Smooth muscle cell (in vitro differentiated cells): ENCODE measurements at regions not wholly inside any gene's neighbourhood (a gene's known extent, or its start where the extent isn't known, plus 50 kb on each side); places are given as distances from the start of the nearest gene placed in this dataset.

Experiments used
- DNase-seq: peaks from one replicate; lab custom pipeline; 2025; ENCODE audit not compliant: unreplicated experiment; lab: John Stamatoyannopoulos, UW
- H2AFZ ChIP-seq: fragments of 200-600 bp; sonication (generic); 2 replicates; pipeline ENCODE4 v1.6.0; 2016; ENCODE audit warnings: antibody characterized with exemption, low read depth, mild to moderate bottlenecking
- H3F3A ChIP-seq: fragments of 200-600 bp; sonication (generic); 2 replicates; pipeline ENCODE4 v1.6.0; 2017; ENCODE audit warnings: antibody characterized with exemption, low read depth
- H3K27ac ChIP-seq: fragments of 200-600 bp; sonication (generic); 2 replicates; pipeline ENCODE4 v1.5.1; 2016; ENCODE audit warnings: low read depth, mild to moderate bottlenecking
- H3K27me3 ChIP-seq: fragments of 200-600 bp; sonication (generic); 2 replicates; pipeline ENCODE4 v1.6.1; 2016; ENCODE audit warnings: low read depth, mild to moderate bottlenecking
- H3K36me3 ChIP-seq: fragments of 200-600 bp; sonication (generic); 2 replicates; pipeline ENCODE4 v1.5.1; 2016; ENCODE audit warnings: low read depth
- H3K4me1 ChIP-seq: fragments of 200-600 bp; sonication (generic); 2 replicates; pipeline ENCODE4 v1.5.1; 2016; ENCODE audit warnings: low read depth
- H3K4me2 ChIP-seq: fragments of 200-600 bp; sonication (generic); 2 replicates; pipeline ENCODE4 v1.6.0; 2016; ENCODE audit warnings: mild to moderate bottlenecking
- H3K4me3 ChIP-seq: fragments of 200-600 bp; sonication (generic); 2 replicates; pipeline ENCODE4 v1.5.1; 2016; ENCODE audit warnings: mild to moderate bottlenecking
- H3K79me2 ChIP-seq: fragments of 200-600 bp; sonication (generic); 2 replicates; pipeline ENCODE4 v1.6.0; 2016; ENCODE audit warnings: low read depth, mild to moderate bottlenecking
- H3K9ac ChIP-seq: fragments of 200-600 bp; sonication (generic); 2 replicates; pipeline ENCODE4 v1.6.0; 2016; ENCODE audit warnings: low read depth
- H3K9me3 ChIP-seq: fragments of 200-600 bp; sonication (generic); replicated peaks from 2 replicates; pipeline ENCODE4 v1.5.1; 2016; ENCODE audit warnings: low read depth
- H4K20me1 ChIP-seq: fragments of 200-600 bp; sonication (generic); 2 replicates; pipeline ENCODE4 v1.6.0; 2016; ENCODE audit warnings: low read depth
- WGBS: methylation state at CpG from one replicate; pipeline ENCODE4 v1.1.7; 2016; ENCODE audit warnings: low lambda C conversion rate; 5-methylcytosine and 5-hydroxymethylcytosine counted together
- TF ChIP-seq, protein P1 (sequence below): fragments of 200-600 bp; sonication (generic); IDR thresholded peaks from 2 replicates; pipeline ENCODE4 v1.5.1; 2017; ENCODE audit warnings: borderline replicate concordance, mild to moderate bottlenecking, antibody characterized with exemption; ENCODE audit not compliant: insufficient read depth, poor library complexity, severe bottlenecking

DNA sequence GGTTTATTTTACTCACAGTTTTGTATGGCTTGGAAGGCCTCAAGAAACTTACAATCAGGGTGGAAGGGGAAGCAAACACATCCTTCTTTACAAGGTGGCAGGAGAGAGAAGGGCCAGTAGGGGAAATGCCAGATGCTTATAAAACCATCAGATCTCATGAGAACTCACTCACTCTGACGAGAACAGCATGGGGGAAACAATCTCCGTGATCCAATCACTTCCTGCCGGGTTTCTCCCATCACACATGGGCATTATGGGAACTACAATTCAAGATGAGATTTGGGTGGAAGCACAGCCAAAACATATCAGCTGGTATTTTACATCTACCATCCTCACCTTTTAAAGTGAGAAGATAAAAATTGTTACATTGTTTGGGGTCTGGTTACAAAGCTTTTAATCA, 427.9 kb upstream of the CDH7 start:
- WGBS = 59% methylated on average over 3 of the region's 3 CpGs
- Histone ChIP-seq H2AFZ (no peak overlapping the region), H3K9ac (no peak overlapping the region), H3F3A (no peaks in the 10 kb centered on the region), H3K4me3 (no peak overlapping the region), H3K4me2 (no peak overlapping the region), H3K9me3 (no peaks in the 10 kb centered on the region), H4K20me1 (no peaks in the 10 kb centered on the region), H3K27me3 (no peaks in the 10 kb centered on the region), H3K79me2 (no peaks in the 10 kb centered on the region), H3K36me3 (no peaks in the 10 kb centered on the region), H3K4me1 (no peaks in the 10 kb centered on the region), H3K27ac (no peak overlapping the region)
- DNase-seq = no peak
- TF ChIP-seq, protein P1, sequence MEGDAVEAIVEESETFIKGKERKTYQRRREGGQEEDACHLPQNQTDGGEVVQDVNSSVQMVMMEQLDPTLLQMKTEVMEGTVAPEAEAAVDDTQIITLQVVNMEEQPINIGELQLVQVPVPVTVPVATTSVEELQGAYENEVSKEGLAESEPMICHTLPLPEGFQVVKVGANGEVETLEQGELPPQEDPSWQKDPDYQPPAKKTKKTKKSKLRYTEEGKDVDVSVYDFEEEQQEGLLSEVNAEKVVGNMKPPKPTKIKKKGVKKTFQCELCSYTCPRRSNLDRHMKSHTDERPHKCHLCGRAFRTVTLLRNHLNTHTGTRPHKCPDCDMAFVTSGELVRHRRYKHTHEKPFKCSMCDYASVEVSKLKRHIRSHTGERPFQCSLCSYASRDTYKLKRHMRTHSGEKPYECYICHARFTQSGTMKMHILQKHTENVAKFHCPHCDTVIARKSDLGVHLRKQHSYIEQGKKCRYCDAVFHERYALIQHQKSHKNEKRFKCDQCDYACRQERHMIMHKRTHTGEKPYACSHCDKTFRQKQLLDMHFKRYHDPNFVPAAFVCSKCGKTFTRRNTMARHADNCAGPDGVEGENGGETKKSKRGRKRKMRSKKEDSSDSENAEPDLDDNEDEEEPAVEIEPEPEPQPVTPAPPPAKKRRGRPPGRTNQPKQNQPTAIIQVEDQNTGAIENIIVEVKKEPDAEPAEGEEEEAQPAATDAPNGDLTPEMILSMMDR = no peak

DNA sequence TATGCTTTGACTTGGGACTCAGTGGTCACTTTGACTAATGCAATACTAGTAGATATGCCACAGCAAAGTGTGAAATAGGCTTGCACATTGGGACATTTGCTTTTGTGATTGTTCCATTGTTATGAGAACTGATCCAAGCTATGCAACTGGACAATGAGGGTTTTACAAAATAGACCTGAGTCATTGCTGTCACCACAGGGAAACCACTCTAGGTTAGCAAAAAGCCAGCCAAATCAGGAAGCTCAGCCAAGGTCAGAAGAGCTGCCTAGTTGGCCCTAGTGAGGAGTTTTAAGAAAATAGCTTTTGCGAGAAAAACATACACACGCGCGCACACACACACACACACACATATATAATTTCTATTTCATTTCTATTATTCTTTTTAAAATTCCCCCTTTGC, 452.4 kb upstream of the CDH7 start:
- H2AFZ ChIP-seq = no peak overlapping the region
- no peak for DNase-seq
- H3K9ac ChIP-seq = no peak overlapping the region
- no peaks in the 10 kb centered on the region for H3K36me3 ChIP-seq
- no peak overlapping the region for H3K4me3 ChIP-seq
- no peaks in the 10 kb centered on the region for H4K20me1 ChIP-seq
- H3K4me2 ChIP-seq = no peak overlapping the region
- H3K27me3 ChIP-seq = no peaks in the 10 kb centered on the region
- H3K4me1 ChIP-seq = no peaks in the 10 kb centered on the region
- TF ChIP-seq, protein P1 = no peak
- no peaks in the 10 kb centered on the region for H3K9me3 ChIP-seq
- 92% methylated on average over 4 of the region's 4 CpGs for WGBS
- no peaks in the 10 kb centered on the region for H3K79me2 ChIP-seq
- H3F3A ChIP-seq = no peaks in the 10 kb centered on the region
- no peak overlapping the region for H3K27ac ChIP-seq

DNA sequence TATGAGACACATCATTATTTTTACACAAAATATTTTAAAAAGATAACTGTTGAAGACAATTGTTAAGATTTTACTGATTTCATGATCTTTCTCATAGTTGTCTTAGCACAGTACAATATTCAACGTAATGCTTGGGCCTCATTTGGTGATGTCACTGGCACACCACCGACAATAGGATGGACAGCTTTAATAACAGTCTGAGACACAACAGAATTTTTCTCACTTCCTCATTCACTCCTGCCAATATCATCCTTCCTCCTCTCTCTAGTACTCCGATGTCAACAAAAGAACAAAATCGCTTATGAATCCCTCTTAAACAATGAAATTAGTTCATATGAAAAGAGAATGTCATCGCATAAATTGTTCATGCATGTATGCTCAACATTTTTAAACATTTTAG, 461.9 kb upstream of the CDH7 start:
- DNase-seq = no peak
- H3K4me3 ChIP-seq = no peak overlapping the region
- no peaks in the 10 kb centered on the region for H3F3A ChIP-seq
- peaks cover 4% of the 10 kb centered on the region for H3K27me3 ChIP-seq
- H3K9ac ChIP-seq = no peak overlapping the region
- H3K27ac ChIP-seq = no peak overlapping the region
- WGBS = 92% methylated on average over 5 of the region's 5 CpGs
- no peaks in the 10 kb centered on the region for H3K79me2 ChIP-seq
- H3K36me3 ChIP-seq = no peaks in the 10 kb centered on the region
- H4K20me1 ChIP-seq = no peaks in the 10 kb centered on the region
- TF ChIP-seq, protein P1 = no peak
- H2AFZ ChIP-seq = no peak overlapping the region
- no peak overlapping the region for H3K4me2 ChIP-seq
- H3K9me3 ChIP-seq = no peaks in the 10 kb centered on the region
- H3K4me1 ChIP-seq = no peaks in the 10 kb centered on the region

DNA sequence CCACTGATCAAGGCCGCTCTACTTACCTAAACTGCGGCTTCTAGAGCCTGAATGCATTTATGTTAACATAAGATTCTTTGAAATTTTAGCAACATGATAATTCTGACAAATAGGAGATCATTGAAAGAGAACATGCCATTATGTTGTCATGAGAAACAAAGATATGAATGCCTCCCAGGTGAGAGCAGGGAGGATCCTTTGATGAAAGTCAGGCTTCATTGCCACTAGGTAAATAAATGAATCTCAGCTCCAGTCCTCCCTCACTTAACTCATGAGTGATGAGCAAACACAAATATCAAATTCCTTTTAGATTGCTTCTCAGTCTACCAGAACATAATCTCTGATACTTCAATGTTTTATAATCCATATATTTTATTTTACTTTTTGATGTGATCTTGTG, 463.2 kb upstream of the CDH7 start:
- no peaks in the 10 kb centered on the region for H3K9me3 ChIP-seq
- no peaks in the 10 kb centered on the region for H3K36me3 ChIP-seq
- DNase-seq = no peak
- H4K20me1 ChIP-seq = no peaks in the 10 kb centered on the region
- WGBS = 98% methylated on average over 2 of the region's 2 CpGs
- H3K4me1 ChIP-seq = no peaks in the 10 kb centered on the region
- no peak overlapping the region for H3K4me2 ChIP-seq
- H3K27me3 ChIP-seq = peaks cover 4% of the 10 kb centered on the region
- H3K4me3 ChIP-seq = no peak overlapping the region
- no peak overlapping the region for H2AFZ ChIP-seq
- H3F3A ChIP-seq = no peaks in the 10 kb centered on the region
- H3K27ac ChIP-seq = no peak overlapping the region
- H3K79me2 ChIP-seq = no peaks in the 10 kb centered on the region
- TF ChIP-seq, protein P1 = no peak
- H3K9ac ChIP-seq = no peak overlapping the region
